CD4-positive, alpha-beta memory T cell (primary cell): ENCODE measurements at regions not wholly inside any gene's neighbourhood (a gene's known extent, or its start where the extent isn't known, plus 50 kb on each side); places are given as distances from the start of the nearest gene placed in this dataset.

ENCODE experiments used
- CTCF ChIA-PET: fragments of 350-600 bp; sonication (Branson Sonifier 250); formaldehyde crosslinking; loops from one replicate; lab custom pipeline; 2021; ENCODE audit warnings: inconsistent platforms; ENCODE audit not compliant: partially characterized antibody; lab: Charles Lee
- POLR2A ChIA-PET: fragments of 350-600 bp; sonication (Branson Sonifier 250); formaldehyde crosslinking; loops from one replicate; lab custom pipeline; 2021; ENCODE audit not compliant: partially characterized antibody; lab: Charles Lee
- DNase-seq, 5 donors: peaks; one replicate each; pipeline versions ENCODE4 v3.0.0 to v3.0.0-alpha.2; 2020 to 2022; ENCODE audit warnings: mixed read lengths in 1 of 5
- H3K27ac ChIP-seq: one replicate; pipeline ENCODE4 v1.7.0; 2013; ENCODE audit warnings: low read depth, low read length
- H3K27me3 ChIP-seq: 2 replicates; pipeline ENCODE4 v1.7.0; 2013; ENCODE audit warnings: mild to moderate bottlenecking, low read length, moderate library complexity; ENCODE audit not compliant: insufficient read depth
- H3K36me3 ChIP-seq: 2 replicates; pipeline ENCODE4 v1.7.0; 2013; ENCODE audit warnings: mild to moderate bottlenecking, low read length, moderate library complexity; ENCODE audit not compliant: insufficient read depth
- H3K4me1 ChIP-seq: 2 replicates; pipeline ENCODE4 v1.7.0; 2013; ENCODE audit warnings: mild to moderate bottlenecking, low read length, moderate library complexity; ENCODE audit not compliant: insufficient read depth
- H3K4me3 ChIP-seq, 2 donors: one replicate each; pipeline ENCODE4 v1.7.0; 2013; ENCODE audit warnings: low read length in 2 of 2, mild to moderate bottlenecking in 1 of 2
- H3K9me3 ChIP-seq, 2 donors: one replicate each; pipeline ENCODE4 v1.7.0; 2013; ENCODE audit warnings: low read length in 2 of 2, control low read depth in 1 of 2; ENCODE audit not compliant: control insufficient read depth in 1 of 2
- H3K27ac Mint-ChIP-seq, 7 donors: one replicate each; pipeline ENCODE4 v1.8.0; 2020 to 2021; ENCODE audit warnings: mixed read lengths in 7 of 7, mild to moderate bottlenecking in 6 of 7, inconsistent platforms in 3 of 7, moderate library complexity in 3 of 7
- H3K27me3 Mint-ChIP-seq, 2 donors: one replicate each; pipeline ENCODE4 v1.8.0; 2020 to 2021; ENCODE audit warnings: mixed read lengths in 2 of 2
- H3K36me3 Mint-ChIP-seq, 2 donors: one replicate each; pipeline ENCODE4 v1.8.0; 2020 to 2021; ENCODE audit warnings: mixed read lengths in 2 of 2, inconsistent platforms in 1 of 2, mild to moderate bottlenecking in 1 of 2
- H3K4me1 Mint-ChIP-seq, 4 donors: one replicate each; pipeline ENCODE4 v1.8.0; 2020 to 2021; ENCODE audit warnings: mixed read lengths in 4 of 4, mild to moderate bottlenecking in 1 of 4
- H3K4me3 Mint-ChIP-seq, 8 donors: one replicate each; pipeline ENCODE4 v1.8.0; 2020 to 2021; ENCODE audit warnings: mixed read lengths in 8 of 8, mild to moderate bottlenecking in 7 of 8, moderate library complexity in 6 of 8, inconsistent platforms in 3 of 8
- H3K9me3 Mint-ChIP-seq, 8 donors: one replicate each; pipeline ENCODE4 v1.8.0; 2020 to 2021; ENCODE audit warnings: mixed read lengths in 8 of 8, mild to moderate bottlenecking in 5 of 8, inconsistent platforms in 3 of 8, moderate library complexity in 1 of 8
- intact Hi-C: fragments of 100-400 bp; cut with micrococcal nuclease; formaldehyde crosslinking; loops from one replicate; pipeline ENCODE4 v1.15.1; 2023

DNA sequence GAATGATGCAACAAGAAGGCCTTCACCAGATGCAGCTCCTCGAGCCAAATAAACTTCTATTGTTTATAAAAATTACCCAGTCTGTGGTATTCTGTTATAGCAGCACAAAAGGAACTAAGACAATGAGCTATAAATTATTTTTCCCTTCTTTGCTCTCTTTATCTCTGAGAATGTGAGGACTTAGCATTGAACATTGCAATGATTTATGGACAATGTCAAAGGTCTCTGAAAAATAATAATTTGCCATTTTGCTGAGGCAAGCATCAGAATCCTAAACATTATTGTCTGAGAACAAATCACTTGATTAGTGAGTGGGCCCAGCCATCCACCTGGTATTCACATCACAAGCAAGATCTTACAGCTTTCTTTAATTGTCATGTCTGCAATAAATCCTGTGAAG, 95.4 kb upstream of the SSBP2 start:
- H3K9me3 Mint-ChIP-seq = no peaks in the 10 kb centered on the region
- intact Hi-C loops = no loop called here
- no peak overlapping the region for H3K4me3 Mint-ChIP-seq
- Histone ChIP-seq H3K4me3 (no peak overlapping the region), H3K36me3 (no peaks in the 10 kb centered on the region), H3K4me1 (peaks cover 17% of the 10 kb centered on the region), H3K27me3 (no peaks in the 10 kb centered on the region), H3K27ac (no peak overlapping the region), H3K9me3 (no peaks in the 10 kb centered on the region)
- peaks cover 12 to 18% (median 15%) of the 10 kb centered on the region in 4 donors for H3K4me1 Mint-ChIP-seq
- ChIA-PET POLR2A (interaction anchor here (0.7 to 1.1 kb wide), 2 partner anchors 95 kb away, joined by 3 to 4 read pairs; partner anchors contain the start of gene SSBP2), CTCF (interaction anchor here (1.0 kb wide), 1 partner anchor 95 kb away, joined by 3 read pairs; the partner anchor contains the start of gene SSBP2)
- H3K27me3 Mint-ChIP-seq = no peaks in the 10 kb centered on the region
- no peak overlapping the region for H3K27ac Mint-ChIP-seq
- no peaks in the 10 kb centered on the region for H3K36me3 Mint-ChIP-seq
- DNase-seq = no peak

DNA sequence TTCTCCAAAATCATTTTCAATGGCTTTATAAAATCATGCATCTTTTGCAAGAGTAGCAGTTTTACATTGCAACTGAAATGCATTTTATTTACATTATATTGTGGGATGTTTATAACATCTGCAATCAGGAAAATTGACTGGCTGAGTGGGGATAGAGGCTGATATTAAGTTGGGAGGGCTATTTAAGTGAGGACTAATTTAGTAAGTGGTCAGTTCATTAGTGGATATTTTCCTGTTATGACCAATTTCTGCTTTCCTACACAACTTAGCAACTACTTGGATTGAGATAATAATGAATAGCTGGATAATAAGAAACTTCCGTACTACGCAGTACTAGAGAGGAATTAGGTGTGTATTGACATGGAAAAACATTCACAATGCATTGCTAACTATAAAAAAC, 92.9 kb upstream of the SSBP2 start:
- H3K27me3 Mint-ChIP-seq = no peaks in the 10 kb centered on the region
- Histone ChIP-seq H3K4me1 (no peaks in the 10 kb centered on the region), H3K27me3 (no peaks in the 10 kb centered on the region), H3K27ac (no peak overlapping the region), H3K4me3 (no peak overlapping the region), H3K9me3 (no peaks in the 10 kb centered on the region), H3K36me3 (no peaks in the 10 kb centered on the region)
- H3K4me1 Mint-ChIP-seq = peaks cover under 1 to 2% (median 1%) of the 10 kb centered on the region in 4 donors
- H3K36me3 Mint-ChIP-seq = no peaks in the 10 kb centered on the region
- CTCF ChIA-PET = interaction anchor here (1.1 to 1.2 kb wide), 2 partner anchors 8 to 11 kb away, joined by 4 read pairs; no protein-coding TSS in a partner anchor
- no peak overlapping the region for H3K27ac Mint-ChIP-seq
- no peak overlapping the region for H3K4me3 Mint-ChIP-seq
- intact Hi-C loops = no loop called here
- no peaks in the 10 kb centered on the region for H3K9me3 Mint-ChIP-seq
- POLR2A ChIA-PET = interaction anchor here (1.9 kb wide), 1 partner anchor 93 kb away, joined by 15 read pairs; the partner anchor contains the start of gene SSBP2
- no peak for DNase-seq

DNA sequence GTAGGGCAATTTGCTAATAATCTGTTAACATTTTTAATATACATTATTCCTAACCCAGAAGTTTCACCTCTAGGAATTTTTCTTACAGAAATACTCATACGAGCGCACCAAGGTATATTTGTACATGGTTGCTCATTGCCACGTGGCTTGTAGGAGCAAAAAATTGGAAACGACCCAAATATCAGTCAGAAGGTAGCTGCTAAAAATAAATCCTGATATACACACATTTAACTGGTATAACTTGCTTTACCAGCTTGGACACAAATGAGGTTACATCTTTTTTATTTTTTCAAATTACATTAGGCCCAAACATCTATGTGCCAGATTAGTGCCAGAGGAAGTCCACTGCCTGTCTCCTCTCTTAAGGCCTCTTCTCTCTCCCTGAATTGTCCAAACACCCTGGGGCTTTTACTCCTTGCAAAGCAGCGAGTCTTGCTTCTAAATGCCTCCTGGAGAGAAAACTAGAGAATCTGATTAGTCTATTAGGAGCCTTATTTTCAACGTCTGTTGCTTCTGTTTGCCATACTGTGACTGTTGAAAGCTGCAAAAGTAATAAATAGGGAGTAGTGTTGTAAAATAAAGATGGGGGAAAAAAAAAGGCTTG, 92.0 kb upstream of the SSBP2 start:
- DNase-seq = no peak
- H3K9me3 Mint-ChIP-seq = no peaks in the 10 kb centered on the region
- ChIA-PET POLR2A (interaction anchor here (0.6 kb wide), 1 partner anchor 63 kb away, joined by 4 read pairs; no protein-coding TSS in a partner anchor), CTCF (interaction anchor here (0.9 kb wide), 1 partner anchor 9 kb away, joined by 5 read pairs; no protein-coding TSS in a partner anchor)
- intact Hi-C loops = no loop called here
- no peaks in the 10 kb centered on the region for H3K9me3 ChIP-seq
- no peaks in the 10 kb centered on the region for H3K4me1 ChIP-seq
- H3K36me3 Mint-ChIP-seq = no peaks in the 10 kb centered on the region
- H3K4me1 Mint-ChIP-seq = peaks cover 7 to 11% (median 9%) of the 10 kb centered on the region in 4 donors
- H3K27me3 Mint-ChIP-seq = no peaks in the 10 kb centered on the region
- H3K36me3 ChIP-seq = no peaks in the 10 kb centered on the region
- no peak overlapping the region for H3K4me3 Mint-ChIP-seq
- no peaks in the 10 kb centered on the region for H3K27me3 ChIP-seq
- H3K4me3 ChIP-seq = no peak overlapping the region
- no peak overlapping the region for H3K27ac ChIP-seq
- H3K27ac Mint-ChIP-seq = no peak overlapping the region

DNA sequence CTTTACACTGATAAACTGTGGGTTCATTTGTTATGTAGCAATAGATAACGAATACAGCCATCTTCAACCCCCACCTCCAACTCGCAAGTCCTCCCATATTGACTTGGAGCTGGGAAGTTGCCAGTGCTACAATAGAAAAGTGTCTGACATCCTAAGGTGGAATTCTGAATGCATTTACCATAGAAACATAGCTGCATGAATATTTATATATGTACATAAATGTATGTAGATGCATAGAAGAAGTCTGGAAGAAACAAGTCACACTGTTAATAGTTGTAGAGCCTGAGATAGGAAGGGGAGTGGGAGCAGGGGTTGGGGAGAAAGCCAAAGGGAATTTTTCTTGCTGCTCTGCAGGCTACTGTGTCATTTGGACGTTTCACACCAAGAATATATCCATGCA, 88.1 kb upstream of the SSBP2 start:
- no peak overlapping the region for H3K27ac ChIP-seq
- no peak overlapping the region for H3K27ac Mint-ChIP-seq
- no peaks in the 10 kb centered on the region for H3K27me3 ChIP-seq
- peaks cover 0 to 1% (median 0%) of the 10 kb centered on the region in 8 donors for H3K9me3 Mint-ChIP-seq
- no peak overlapping the region for H3K4me3 ChIP-seq
- H3K4me3 Mint-ChIP-seq = no peak overlapping the region
- no peaks in the 10 kb centered on the region for H3K36me3 ChIP-seq
- H3K36me3 Mint-ChIP-seq = no peaks in the 10 kb centered on the region
- CTCF ChIA-PET = interaction anchor here (0.6 to 6.6 kb wide), 29 partner anchors 9 to 536 kb away, joined by 3 to 59 read pairs (median 4); partner anchors contain the start of gene SSBP2
- peaks cover 7 to 14% (median 9%) of the 10 kb centered on the region in 4 donors for H3K4me1 Mint-ChIP-seq
- DNase-seq = no peak
- H3K27me3 Mint-ChIP-seq = no peaks in the 10 kb centered on the region
- no peaks in the 10 kb centered on the region for H3K9me3 ChIP-seq
- intact Hi-C loops = loop anchor here (5.0 kb wide), 1 partner anchor 388 kb away; no protein-coding TSS in a partner anchor
- POLR2A ChIA-PET = interaction anchor here (1.2 to 5.6 kb wide), 4 partner anchors 10 to 88 kb away, joined by 4 to 46 read pairs (median 24); partner anchors contain the start of gene SSBP2
- no peaks in the 10 kb centered on the region for H3K4me1 ChIP-seq

DNA sequence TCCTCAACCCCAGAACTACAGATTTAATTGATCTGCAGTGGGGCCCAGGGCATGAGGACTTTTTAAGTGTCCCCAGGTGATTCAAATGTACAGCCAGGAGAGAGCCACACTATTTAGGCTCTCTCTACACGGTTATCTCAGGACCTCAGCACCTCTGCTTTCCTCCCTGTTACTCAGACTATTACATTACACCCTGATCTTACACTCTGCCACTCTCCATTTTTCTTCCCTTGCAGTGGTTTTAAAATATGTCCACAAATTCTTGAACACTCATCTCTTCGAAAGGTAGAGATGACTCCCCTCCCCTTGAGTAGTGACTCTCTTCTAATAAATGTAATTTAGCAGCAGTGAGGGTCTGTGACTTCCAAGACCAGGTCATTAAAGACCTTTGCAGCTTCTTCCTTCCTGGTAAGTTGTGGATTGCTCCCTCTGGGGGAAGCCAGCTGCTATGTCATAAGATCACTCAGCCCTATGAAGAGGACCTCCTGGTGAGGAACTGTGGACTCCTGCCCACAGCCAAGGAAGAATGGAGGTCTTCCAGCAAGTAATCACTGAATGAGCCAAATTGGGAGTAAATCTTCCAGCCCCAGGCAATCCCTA, 87.5 kb upstream of the SSBP2 start:
- H3K27me3 ChIP-seq = no peaks in the 10 kb centered on the region
- Mint-ChIP-seq H3K27me3 (no peaks in the 10 kb centered on the region), H3K27ac (peak overlapping the region in 2 of 7 donors; percentile 58 to 67), H3K4me1 (peaks cover 7 to 14% (median 9%) of the 10 kb centered on the region in 4 donors), H3K4me3 (peak overlapping the region in 1 of 8 donors; percentile 27), H3K36me3 (no peaks in the 10 kb centered on the region), H3K9me3 (peaks cover 0 to 2% (median 0%) of the 10 kb centered on the region in 8 donors)
- POLR2A ChIA-PET = interaction anchor here (0.9 to 5.6 kb wide), 5 partner anchors 10 to 247 kb away, joined by 3 to 46 read pairs (median 4); partner anchors contain the start of gene SSBP2
- DNase-seq = peak in 4 of 5 donors; percentile 33 to 45 (median 36)
- no peaks in the 10 kb centered on the region for H3K36me3 ChIP-seq
- H3K27ac ChIP-seq = no peak overlapping the region
- H3K4me3 ChIP-seq = no peak overlapping the region
- CTCF ChIA-PET = interaction anchor here (0.6 to 6.6 kb wide), 32 partner anchors 8 to 536 kb away, joined by 3 to 59 read pairs (median 4); partner anchors contain the start of gene SSBP2
- no peaks in the 10 kb centered on the region for H3K4me1 ChIP-seq
- intact Hi-C loops = loop anchor here (1.0 to 5.0 kb wide), 6 partner anchors 13 to 413 kb away; partner anchors contain the start of gene SSBP2
- H3K9me3 ChIP-seq = no peaks in the 10 kb centered on the region

DNA sequence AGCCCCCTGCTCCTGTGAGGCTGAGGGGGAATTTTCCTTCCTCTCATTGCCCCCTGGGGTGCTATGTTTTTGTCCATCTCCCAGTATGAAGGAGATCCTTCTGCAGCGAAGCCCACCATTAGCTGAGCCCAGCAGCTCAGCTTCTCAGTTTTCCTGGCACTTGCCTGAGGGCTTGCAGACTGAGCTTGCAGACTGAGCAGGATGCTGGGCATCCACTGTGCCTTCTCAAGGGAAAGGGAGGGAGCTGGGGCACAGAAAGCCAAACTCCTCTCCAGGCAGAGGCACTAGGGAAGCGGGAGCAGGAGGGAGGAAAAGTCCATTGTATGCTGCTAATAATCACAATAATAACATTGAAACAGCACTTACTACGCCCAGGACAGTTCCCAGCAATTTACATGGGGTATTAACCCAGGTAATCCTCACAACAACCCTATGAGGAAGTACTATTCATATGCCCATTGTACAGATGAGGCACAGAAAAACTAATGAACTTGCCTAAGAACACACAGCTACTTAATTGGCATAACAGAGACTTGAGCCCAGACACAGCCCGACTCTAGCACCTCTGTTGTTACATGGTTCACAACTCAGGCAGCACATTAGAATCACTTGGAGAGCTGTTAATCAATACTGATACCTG, 86.9 kb upstream of the SSBP2 start:
- POLR2A ChIA-PET = interaction anchor here (0.9 to 5.6 kb wide), 5 partner anchors 9 to 247 kb away, joined by 3 to 46 read pairs (median 4); partner anchors contain the start of gene SSBP2
- Histone ChIP-seq H3K27ac (no peak overlapping the region), H3K9me3 (no peaks in the 10 kb centered on the region), H3K27me3 (no peaks in the 10 kb centered on the region), H3K36me3 (no peaks in the 10 kb centered on the region), H3K4me3 (no peak overlapping the region), H3K4me1 (no peaks in the 10 kb centered on the region)
- H3K4me3 Mint-ChIP-seq = no peak overlapping the region
- CTCF ChIA-PET = interaction anchor here (0.9 to 6.6 kb wide), 26 partner anchors 8 to 535 kb away, joined by 3 to 59 read pairs (median 4); partner anchors contain the start of gene SSBP2
- H3K27ac Mint-ChIP-seq = peak overlapping the region in 1 of 7 donors; percentile 29
- H3K27me3 Mint-ChIP-seq = no peaks in the 10 kb centered on the region
- DNase-seq = no peak
- peaks cover 7 to 14% (median 9%) of the 10 kb centered on the region in 4 donors for H3K4me1 Mint-ChIP-seq
- intact Hi-C loops = loop anchor here (1.0 to 5.0 kb wide), 6 partner anchors 14 to 412 kb away; partner anchors contain the start of gene SSBP2
- peaks cover 0 to 2% (median 0%) of the 10 kb centered on the region in 8 donors for H3K9me3 Mint-ChIP-seq
- H3K36me3 Mint-ChIP-seq = no peaks in the 10 kb centered on the region
